Body of pancreas (tissue), 4 donors: ENCODE measurements at regions not wholly inside any gene's neighbourhood (a gene's known extent, or its start where the extent isn't known, plus 50 kb on each side); places are given as distances from the start of the nearest gene placed in this dataset.

Experiments used
- ATAC-seq: fragments of 150-250 bp; one replicate; pipeline ENCODE4 v1.9.1; 2016
- DNase-seq, 4 donors: peaks; one replicate each; pipeline ENCODE4 v3.0.0-alpha.2; 2019
- H3K27ac ChIP-seq, 4 donors: fragments of 200-600 bp; sonication (generic); 1 replicate in 3 of 4; 2 replicates in 1 of 4; pipeline versions ENCODE4 v1.5.1 to v1.6.1; 2016 to 2019; ENCODE audit warnings: mild to moderate bottlenecking in 1 of 4, mixed read lengths in 1 of 4, moderate library complexity in 1 of 4
- H3K27me3 ChIP-seq, 2 donors: fragments of 200-600 bp; sonication (generic); one replicate each; pipeline ENCODE4 v1.6.0; 2016; ENCODE audit warnings: mild to moderate bottlenecking in 1 of 2
- H3K36me3 ChIP-seq, 2 donors: fragments of 200-600 bp; sonication (generic); replicated peaks in 1 of 2; 2 replicates each; pipeline ENCODE4 v1.5.1; 2016; ENCODE audit warnings: low read depth in 2 of 2; ENCODE audit not compliant: insufficient read depth in 1 of 2
- H3K4me1 ChIP-seq: fragments of 200-600 bp; sonication (generic); one replicate; pipeline ENCODE4 v1.6.0; 2016
- H3K4me3 ChIP-seq, 2 donors: fragments of 200-600 bp; sonication (generic); 1 replicate in 1 of 2; 2 replicates in 1 of 2; pipeline ENCODE4 v1.5.1; 2016 to 2019
- H3K9me3 ChIP-seq, 3 donors: fragments of 200-600 bp; sonication (generic); 1 replicate in 2 of 3; 2 replicates in 1 of 3; pipeline ENCODE4 v1.5.1; 2016
- POLR2A ChIP-seq, 3 donors: fragments of 450-650 bp; IDR thresholded peaks; one replicate each; pipeline ENCODE4 v1.6.1; 2016; ENCODE audit warnings: antibody characterized with exemption in 3 of 3, mild to moderate bottlenecking in 2 of 3
- WGBS, 2 donors: methylation state at CpG; one replicate each; pipeline ENCODE4 v1.1.5; 2017; 5-methylcytosine and 5-hydroxymethylcytosine counted together
- intact Hi-C: fragments of 100-400 bp; cut with DNase I; formaldehyde crosslinking; loops from one replicate; pipeline ENCODE4 v1.15.1; 2023
- TF ChIP-seq, protein P1 (sequence below), 7 experiments: fragments of 450-650 bp in 4 of 7; fragments of 200-600 bp in 3 of 7; sonication (generic) in 3 of 7; IDR thresholded peaks; one replicate each; pipeline ENCODE4 v1.5.1; 2016 to 2019; ENCODE audit warnings: antibody characterized with exemption in 7 of 7

DNA sequence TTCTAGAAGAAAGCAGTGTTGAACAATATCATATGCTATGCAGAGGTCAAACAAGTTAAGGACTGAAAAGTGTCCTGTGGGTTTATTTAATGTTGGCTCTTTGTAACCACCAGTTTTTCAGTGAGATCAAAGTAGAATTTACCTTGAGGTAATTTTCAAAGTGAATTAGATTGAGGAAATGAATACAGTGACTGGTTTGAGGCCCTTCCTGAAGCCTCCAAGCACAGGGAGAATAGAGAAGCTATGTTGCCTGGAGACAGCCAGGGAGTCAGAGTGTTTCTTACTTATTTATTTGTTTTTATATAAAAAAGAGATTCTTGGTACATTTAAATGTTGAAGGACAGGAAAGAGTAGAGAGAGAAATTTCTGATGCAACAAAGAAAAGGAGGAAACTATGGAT, 954.3 kb upstream of the SPRY2 start:
- Histone ChIP-seq H3K4me1 (no peaks in the 10 kb centered on the region), H3K36me3 (no peaks in the 10 kb centered on the region), H3K27ac (no peak overlapping the region), H3K27me3 (no peaks in the 10 kb centered on the region), H3K9me3 (no peaks in the 10 kb centered on the region), H3K4me3 (no peak overlapping the region)
- ATAC-seq: no peak
- DNase-seq: no peak
- TF ChIP-seq, protein P1, sequence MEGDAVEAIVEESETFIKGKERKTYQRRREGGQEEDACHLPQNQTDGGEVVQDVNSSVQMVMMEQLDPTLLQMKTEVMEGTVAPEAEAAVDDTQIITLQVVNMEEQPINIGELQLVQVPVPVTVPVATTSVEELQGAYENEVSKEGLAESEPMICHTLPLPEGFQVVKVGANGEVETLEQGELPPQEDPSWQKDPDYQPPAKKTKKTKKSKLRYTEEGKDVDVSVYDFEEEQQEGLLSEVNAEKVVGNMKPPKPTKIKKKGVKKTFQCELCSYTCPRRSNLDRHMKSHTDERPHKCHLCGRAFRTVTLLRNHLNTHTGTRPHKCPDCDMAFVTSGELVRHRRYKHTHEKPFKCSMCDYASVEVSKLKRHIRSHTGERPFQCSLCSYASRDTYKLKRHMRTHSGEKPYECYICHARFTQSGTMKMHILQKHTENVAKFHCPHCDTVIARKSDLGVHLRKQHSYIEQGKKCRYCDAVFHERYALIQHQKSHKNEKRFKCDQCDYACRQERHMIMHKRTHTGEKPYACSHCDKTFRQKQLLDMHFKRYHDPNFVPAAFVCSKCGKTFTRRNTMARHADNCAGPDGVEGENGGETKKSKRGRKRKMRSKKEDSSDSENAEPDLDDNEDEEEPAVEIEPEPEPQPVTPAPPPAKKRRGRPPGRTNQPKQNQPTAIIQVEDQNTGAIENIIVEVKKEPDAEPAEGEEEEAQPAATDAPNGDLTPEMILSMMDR (IDR thresholded peaks at IDR 0.05): no peak
- TF ChIP-seq POLR2A (IDR thresholded peaks at IDR 0.05): no peak
- intact Hi-C loops: no loop called here

DNA sequence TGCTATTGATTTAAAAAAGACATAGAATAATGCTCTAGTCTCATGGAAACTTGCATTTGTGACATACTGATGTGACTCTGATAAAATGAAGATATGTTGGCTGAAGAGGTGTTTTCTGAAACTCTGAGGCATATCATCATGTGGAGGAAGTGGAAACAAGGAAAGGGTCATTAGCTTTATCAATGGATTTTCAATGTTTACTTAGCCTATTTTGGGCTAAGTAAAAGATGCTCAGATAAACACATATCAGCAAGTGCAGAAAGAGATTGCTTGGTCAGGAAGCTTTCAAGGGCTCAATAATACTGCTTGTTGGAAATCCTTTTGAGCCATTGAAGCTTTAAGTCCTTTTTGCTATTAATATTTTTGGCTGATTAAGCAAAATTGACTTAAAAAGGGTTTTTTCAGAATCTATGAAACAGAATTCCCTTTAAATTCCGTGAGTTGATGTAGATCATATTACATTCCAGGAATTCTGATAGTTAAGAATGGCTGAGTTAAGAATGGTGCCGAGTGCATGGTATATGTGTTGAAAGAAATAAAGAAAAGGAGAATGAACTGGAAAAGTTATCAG, 952.8 kb upstream of the SPRY2 start:
- no peak for DNase-seq
- H3K27me3 ChIP-seq: no peaks in the 10 kb centered on the region
- ATAC-seq: no peak

DNA sequence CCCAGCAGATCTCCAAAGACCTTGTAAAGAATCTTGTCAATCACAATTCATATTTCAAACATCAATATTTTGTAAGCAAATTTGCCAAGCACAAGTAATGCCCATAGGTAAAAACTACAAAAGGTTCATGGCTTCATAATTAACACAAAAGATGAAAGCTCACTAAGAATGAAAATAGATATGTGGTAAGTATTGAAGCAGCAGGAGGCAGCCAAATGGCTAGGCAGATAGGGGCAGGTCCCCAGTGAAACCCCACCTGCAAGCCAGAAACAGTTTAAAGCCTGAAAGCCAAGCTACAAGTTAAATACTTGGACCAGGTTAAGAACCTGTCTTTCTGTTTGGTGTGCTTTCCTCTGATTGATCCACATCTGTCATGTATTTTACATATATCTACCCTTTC, 942.6 kb upstream of the SPRY2 start:
- TF ChIP-seq POLR2A (IDR thresholded peaks at IDR 0.05): no peak
- TF ChIP-seq, protein P1 (IDR thresholded peaks at IDR 0.05): no peak
- Histone ChIP-seq H3K9me3 (no peaks in the 10 kb centered on the region), H3K36me3 (no peaks in the 10 kb centered on the region), H3K27me3 (no peaks in the 10 kb centered on the region), H3K4me1 (no peaks in the 10 kb centered on the region), H3K4me3 (no peak overlapping the region), H3K27ac (no peak overlapping the region)
- DNase-seq: no peak
- no peak for ATAC-seq
- intact Hi-C loops: no loop called here

More for the DNA sequence above, 952.8 kb upstream of the SPRY2 start:
- intact Hi-C loops: no loop called here
- no peak overlapping the region for H3K27ac ChIP-seq
- 62 to 74% methylated on average over 2 of the region's 2 CpGs for WGBS, 2 donors
- H3K36me3 ChIP-seq: no peaks in the 10 kb centered on the region
- H3K4me1 ChIP-seq: no peaks in the 10 kb centered on the region
- H3K4me3 ChIP-seq: no peak overlapping the region
- H3K9me3 ChIP-seq: no peaks in the 10 kb centered on the region
- TF ChIP-seq POLR2A (IDR thresholded peaks at IDR 0.05): no peak
- TF ChIP-seq, protein P1 (IDR thresholded peaks at IDR 0.05): no peak

DNA sequence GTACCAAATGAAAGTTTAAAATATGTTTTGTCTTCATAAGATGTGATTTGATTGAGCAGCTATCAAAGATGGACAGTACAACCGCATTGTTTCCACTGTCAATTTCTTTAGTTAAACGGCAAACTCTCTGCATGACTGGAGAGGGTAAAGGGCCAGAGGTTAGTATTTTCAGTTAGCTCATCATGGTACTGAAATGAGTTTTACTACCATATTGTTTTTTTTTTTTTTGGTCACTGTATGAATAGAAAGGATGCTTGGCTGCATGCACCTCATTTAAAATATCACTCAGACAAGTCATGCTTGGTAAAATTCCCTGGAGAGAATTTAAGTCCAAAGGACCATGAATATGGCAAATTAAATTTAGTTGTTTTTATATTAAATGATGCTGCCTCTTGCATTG, 942.1 kb upstream of the SPRY2 start:
- intact Hi-C loops: no loop called here

More for the DNA sequence above, 942.1 kb upstream of the SPRY2 start:
- Histone ChIP-seq H3K4me1 (no peaks in the 10 kb centered on the region), H3K4me3 (no peak overlapping the region), H3K27me3 (no peaks in the 10 kb centered on the region), H3K27ac (no peak overlapping the region), H3K36me3 (no peaks in the 10 kb centered on the region), H3K9me3 (no peaks in the 10 kb centered on the region)
- DNase-seq (no peak), ATAC-seq (no peak)
- 92 to 94% methylated on average over 2 of the region's 2 CpGs for WGBS, 2 donors
- TF ChIP-seq, protein P1 (IDR thresholded peaks at IDR 0.05): no peak
- TF ChIP-seq POLR2A (IDR thresholded peaks at IDR 0.05): no peak
